ENCODE measurements at regions not wholly inside any gene's neighbourhood (a gene's known extent, or its start where the extent isn't known, plus 50 kb on each side); places are given as distances from the start of the nearest gene placed in this dataset.

- no CpG with 5 or more reads among the region's 8 CpGs for WGBS (ENCODE audit: extremely low coverage, insufficient read length, low lambda C conversion rate)
- TF ChIP-seq CTCF (conservative IDR thresholded peaks at IDR 0.05), result no peak
- no peak overlapping the region for H3K4me3 Mint-ChIP-seq
Measured at GRCh38 chr12:124171231-124171979, 123.5 kb upstream of the RFLNA start.

More at GRCh38 chr12:124171231-124171979, 123.5 kb upstream of the RFLNA start:
- Mint-ChIP-seq H3K36me3 (ENCODE audit: insufficient read depth in 1 of 3, low read depth in 3 of 3) (peaks cover 0 to 10% (median 5%) of the 10 kb centered on the region in 3 experiments; a peak in 5 of 7 replicates), H3K27me3 (ENCODE audit: low read depth) (peaks cover 7% of the 10 kb centered on the region), H3K9me3 (peaks cover 10 to 11% of the 10 kb centered on the region in 2 experiments; a peak in 4 of 5 replicates), H3K27ac (0 out of 7 replicates have a peak overlapping the region, but pooled peaks of 1 of the 3 experiments have one; percentile 28), H3K4me1 (peaks cover 11 to 13% of the 10 kb centered on the region in 2 experiments; a peak in 3 of 4 replicates)
- Histone ChIP-seq H3K56ac (ENCODE audit: insufficient read length, low read depth, low read length) (no peak overlapping the region), H4K8ac (replicated peaks; ENCODE audit: insufficient read length, low read depth, low read length) (no peak overlapping the region), H3K23me2 (ENCODE audit: insufficient read length, low read depth, low read length, poor library complexity, severe bottlenecking) (no peaks in the 10 kb centered on the region), H4K91ac (ENCODE audit: insufficient read length, low read depth, low read length) (no peak overlapping the region), H3K79me2 (ENCODE audit: insufficient read depth, low read length) (no peaks in the 10 kb centered on the region), H2AK5ac (ENCODE audit: insufficient read length, low read length) (no peak overlapping the region), H2BK120ac (ENCODE audit: low read depth, low read length, poor library complexity, severe bottlenecking) (no peak overlapping the region), H2BK12ac (ENCODE audit: insufficient read length, low read depth, low read length) (no peak overlapping the region), H3K4me1 (ENCODE audit: insufficient read depth, low read length) (no peaks in the 10 kb centered on the region), H3K14ac (ENCODE audit: insufficient read depth, low read length) (no peak overlapping the region), H3K4ac (ENCODE audit: low read depth, low read length) (no peak overlapping the region), H3K23ac (ENCODE audit: insufficient read length, low read depth, low read length) (no peak overlapping the region), H2BK20ac (ENCODE audit: low read depth, low read length, poor library complexity, severe bottlenecking) (no peak overlapping the region), H4K20me1 (ENCODE audit: control insufficient read depth, insufficient read depth, insufficient read length) (no peaks in the 10 kb centered on the region), H2BK15ac (ENCODE audit: low read depth, low read length) (no peak overlapping the region), H3K9me3 (ENCODE audit: control insufficient read depth, low read depth, low read length) (no peaks in the 10 kb centered on the region), H3K27me3 (ENCODE audit: insufficient read depth, low read length) (no peaks in the 10 kb centered on the region), H3K79me1 (ENCODE audit: insufficient read depth, low read depth, low read length, poor library complexity, severe bottlenecking) (no peaks in the 10 kb centered on the region), H3K4me2 (ENCODE audit: insufficient read depth, insufficient read length, low read length) (no peak overlapping the region), H3T11ph (ENCODE audit: low read length) (no peak overlapping the region), H2BK5ac (ENCODE audit: insufficient read length, low read length) (no peak overlapping the region), H3K27ac (ENCODE audit: insufficient read length, low read depth, low read length) (no peak overlapping the region), H3K18ac (ENCODE audit: insufficient read length, low read depth, low read length) (no peak overlapping the region), H4K5ac (ENCODE audit: insufficient read length, low read depth, low read length) (no peak overlapping the region), H2AFZ (ENCODE audit: low read length) (no peak overlapping the region), H3K9ac (ENCODE audit: extremely low read depth, insufficient read length, low read length) (no peak overlapping the region)
- DNase-seq, result no peak

Data from H9 (cell line).